Kidney (tissue), 13 donors: ENCODE measurements at regions not wholly inside any gene's neighbourhood (a gene's known extent, or its start where the extent isn't known, plus 50 kb on each side); places are given as distances from the start of the nearest gene placed in this dataset.

Experiments
- DNase-seq, 5 donors: peaks; one replicate each; pipeline ENCODE4 v3.0.0-alpha.2; 2013 to 2020
- FAIRE-seq: peaks from 2 replicates; lab custom pipeline; 2012; peaks lifted over from hg19 to GRCh38; lab: Jason Lieb, UNC
- H3K27ac ChIP-seq, 2 donors: one replicate each; pipeline ENCODE4 v1.7.0; 2013; ENCODE audit warnings: low read depth in 2 of 2, low read length in 2 of 2, inconsistent platforms in 1 of 2
- H3K27me3 ChIP-seq: one replicate; pipeline ENCODE4 v1.7.1; 2013; ENCODE audit warnings: low read length, inconsistent platforms; ENCODE audit not compliant: control insufficient read depth, insufficient read depth
- H3K36me3 ChIP-seq, 3 donors: one replicate each; pipeline versions ENCODE4 v1.7.0 to v1.7.1; 2013; ENCODE audit warnings: low read length in 3 of 3, control low read depth in 1 of 3, inconsistent platforms in 1 of 3; ENCODE audit not compliant: insufficient read depth in 3 of 3, control insufficient read depth in 2 of 3
- H3K4me1 ChIP-seq, 3 donors: one replicate each; pipeline versions ENCODE4 v1.7.0 to v1.7.1; 2013; ENCODE audit warnings: low read length in 3 of 3, inconsistent platforms in 1 of 3, low read depth in 1 of 3; ENCODE audit not compliant: control insufficient read depth in 2 of 3, insufficient read depth in 2 of 3
- H3K4me3 ChIP-seq, 3 donors: one replicate each; pipeline versions ENCODE4 v1.7.0 to v1.8.1; 2013; ENCODE audit warnings: low read length in 3 of 3, control low read depth in 1 of 3, inconsistent platforms in 1 of 3
- H3K9ac ChIP-seq, 3 donors: one replicate each; pipeline versions ENCODE4 v1.7.0 to v1.7.1; 2013; ENCODE audit warnings: low read length in 3 of 3, control low read depth in 1 of 3, inconsistent platforms in 1 of 3
- H3K9me3 ChIP-seq, 3 donors: one replicate each; pipeline versions ENCODE4 v1.7.0 to v1.7.1; 2013; ENCODE audit warnings: low read length in 3 of 3, control low read depth in 1 of 3, inconsistent platforms in 1 of 3; ENCODE audit not compliant: control insufficient read depth in 2 of 3, insufficient read depth in 1 of 3
- CTCF ChIP-seq: IDR thresholded peaks from 3 replicates; pipeline ENCODE4 v1.5.1; 2012; ENCODE audit warnings: mild to moderate bottlenecking, moderate library complexity, borderline replicate concordance; ENCODE audit not compliant: insufficient read depth; ENCODE audit errors: extremely low read depth
- intact Hi-C: fragments of 100-400 bp; cut with DNase I; formaldehyde crosslinking; loops from one replicate; pipeline ENCODE4 v1.11.1; 2022
- donor health status: control.
- donor health status: control.
- donor health status: control.
- donor health status: control.
- donor health status: control.
- donor health status: DM: yes; HTN: yes; CAD: no.
- donor health status: Normal renal cell carcinoma (clear cell type).

- Histone ChIP-seq H3K9ac (no peak overlapping the region), H3K4me1 (peaks cover 0 to 5% (median 0%) of the 10 kb centered on the region in 3 donors), H3K4me3 (no peak overlapping the region), H3K27ac (peak overlapping the region in 1 of 2 donors; percentile 15), H3K9me3 (no peaks in the 10 kb centered on the region), H3K36me3 (no peaks in the 10 kb centered on the region), H3K27me3 (peaks cover 5% of the 10 kb centered on the region)
- no peak for TF ChIP-seq CTCF
- intact Hi-C loops, result no loop called here
- DNase-seq, result no peak
- FAIRE-seq, result no peak
These were observed 106.8 kb upstream of the PNPLA4 start for GRCh38 chrX:8034058-8034457.

GRCh38 chrX:8033175-8033574 is 106.0 kb upstream of the PNPLA4 start:
- DNase-seq (peak in 3 of 5 donors; percentile 28 to 51 (median 34)), FAIRE-seq (peak; percentile 41)
- H3K4me1 ChIP-seq, result peaks cover 0 to 5% (median 0%) of the 10 kb centered on the region in 3 donors
- TF ChIP-seq CTCF, result no peak
- intact Hi-C loops, result no loop called here
- H3K9me3 ChIP-seq, result no peaks in the 10 kb centered on the region
- H3K4me3 ChIP-seq, result no peak overlapping the region
- H3K27me3 ChIP-seq, result peaks cover 5% of the 10 kb centered on the region
- no peak overlapping the region for H3K9ac ChIP-seq
- no peaks in the 10 kb centered on the region for H3K36me3 ChIP-seq
- H3K27ac ChIP-seq, result no peak overlapping the region

GRCh38 chrX:8030361-8030760 is 103.1 kb upstream of the PNPLA4 start:
- TF ChIP-seq CTCF, result no peak
- H3K4me3 ChIP-seq, result no peak overlapping the region
- no peak overlapping the region for H3K9ac ChIP-seq
- H3K9me3 ChIP-seq, result no peaks in the 10 kb centered on the region
- H3K4me1 ChIP-seq, result peaks cover 0 to 5% (median 0%) of the 10 kb centered on the region in 3 donors
- H3K36me3 ChIP-seq, result no peaks in the 10 kb centered on the region
- intact Hi-C loops, result no loop called here
- FAIRE-seq (no peak), DNase-seq (no peak)
- no peak overlapping the region for H3K27ac ChIP-seq
- H3K27me3 ChIP-seq, result no peaks in the 10 kb centered on the region

GRCh38 chrX:8027827-8028226 is 100.6 kb upstream of the PNPLA4 start:
- FAIRE-seq, result no peak
- no peak overlapping the region for H3K9ac ChIP-seq
- no peak overlapping the region for H3K4me3 ChIP-seq
- H3K36me3 ChIP-seq, result no peaks in the 10 kb centered on the region
- no peaks in the 10 kb centered on the region for H3K4me1 ChIP-seq
- H3K27me3 ChIP-seq, result no peaks in the 10 kb centered on the region
- H3K27ac ChIP-seq, result no peak overlapping the region
- no peak for DNase-seq
- TF ChIP-seq CTCF, result no peak
- intact Hi-C loops, result no loop called here
- H3K9me3 ChIP-seq, result no peaks in the 10 kb centered on the region
